K562 (cell line): ENCODE measurements at regions not wholly inside any gene's neighbourhood (a gene's known extent, or its start where the extent isn't known, plus 50 kb on each side); places are given as distances from the start of the nearest gene placed in this dataset.

ENCODE experiments used
- SMARCA4 ChIP-seq: fragments of 450-650 bp; IDR thresholded peaks from 2 replicates; pipeline ENCODE4 v1.6.1; 2016
- YY1 ChIP-seq, 3 experiments: IDR thresholded peaks; 2 replicates each; pipeline ENCODE4 v1.6.1; 2011; ENCODE audit warnings: low read length in 2 of 3, mild to moderate bottlenecking in 2 of 3, moderate library complexity in 2 of 3, borderline replicate concordance in 1 of 3, control low read depth in 1 of 3, low read depth in 1 of 3; ENCODE audit not compliant: insufficient read depth in 3 of 3, insufficient replicate concordance in 2 of 3, control insufficient read depth in 1 of 3, insufficient read length in 1 of 3; ENCODE audit errors: extremely low read depth in 1 of 3
- ZKSCAN1 ChIP-seq: fragments of 150-350 bp; IDR thresholded peaks from 2 replicates; pipeline ENCODE4 v1.6.1; 2016; ENCODE audit warnings: low read depth, low read length
- TF ChIP-seq, protein P1 (sequence below), 3 experiments: IDR thresholded peaks in 2 of 3; conservative IDR thresholded peaks in 1 of 3; 2 replicates each; pipeline ENCODE4 v1.5.1; 2011 to 2012; ENCODE audit warnings: low read length in 3 of 3, mild to moderate bottlenecking in 3 of 3, control low read depth in 2 of 3, improper control_type of control experiment in 1 of 3, inconsistent platforms in 1 of 3, low read depth in 1 of 3, mixed read lengths in 1 of 3, moderate library complexity in 1 of 3; ENCODE audit not compliant: insufficient read depth in 2 of 3
- TF ChIP-seq, protein P2 (sequence below): sonication (generic); formaldehyde crosslinking; IDR thresholded peaks from 2 replicates; pipeline ENCODE4 v1.8.0; 2023; ENCODE audit warnings: mild to moderate bottlenecking, missing genetic modification reagents
- TF ChIP-seq, protein P3 (sequence below): sonication (generic); formaldehyde crosslinking; IDR thresholded peaks from 2 replicates; pipeline ENCODE4 v1.8.0; 2022; ENCODE audit warnings: mild to moderate bottlenecking, missing genetic modification reagents, borderline replicate concordance
- TF ChIP-seq, protein P4 (sequence below): conservative IDR thresholded peaks from 2 replicates; pipeline ENCODE4 v1.6.1; 2011; ENCODE audit warnings: low read depth, mild to moderate bottlenecking, low read length; ENCODE audit not compliant: control insufficient read depth
- TF ChIP-seq, protein P5 (sequence below): fragments of 250-450 bp; sonication (Bioruptor Pico); IDR thresholded peaks from 2 replicates; pipeline ENCODE4 v1.8.0; 2022; ENCODE audit warnings: inconsistent platforms, mild to moderate bottlenecking, moderate library complexity, borderline replicate concordance

DNA sequence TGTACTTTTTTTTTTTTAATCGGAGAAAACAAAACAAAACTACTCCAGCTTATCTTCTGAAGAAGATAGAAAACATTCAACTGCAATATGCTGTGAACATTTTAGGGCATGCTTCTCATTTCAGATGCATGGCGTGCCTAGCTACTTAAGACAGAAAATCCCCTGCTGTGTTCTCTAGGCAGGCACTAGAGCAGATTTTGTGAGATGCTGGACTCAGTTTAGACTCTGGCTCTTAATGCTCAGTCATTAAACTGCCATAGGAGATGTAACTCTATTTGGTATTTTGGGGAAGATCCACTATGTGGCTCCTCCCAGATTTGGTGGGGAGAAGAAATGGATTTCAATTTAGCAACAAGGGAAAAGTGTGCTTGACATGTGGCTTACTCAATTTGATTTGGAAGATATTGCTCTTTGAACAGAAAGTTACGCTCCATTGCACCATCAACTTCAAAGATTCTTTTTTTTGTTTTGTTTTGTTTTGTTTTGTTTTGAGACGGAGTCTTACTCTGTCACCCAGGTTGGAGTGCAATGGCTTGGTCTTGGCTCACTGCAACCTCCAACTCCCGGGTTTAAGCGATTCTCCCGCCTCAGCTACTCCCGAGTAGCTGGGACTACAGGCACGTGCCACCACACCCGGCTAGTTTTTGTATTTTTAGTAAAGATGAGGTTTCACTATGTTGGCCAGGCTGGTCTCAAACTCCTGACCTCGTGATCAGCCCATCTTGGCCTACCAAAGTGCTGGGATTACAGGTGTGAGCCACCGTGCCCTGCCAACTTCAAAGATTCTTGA lies 62.0 kb upstream of the LEKR1 start:
- TF ChIP-seq, protein P1, sequence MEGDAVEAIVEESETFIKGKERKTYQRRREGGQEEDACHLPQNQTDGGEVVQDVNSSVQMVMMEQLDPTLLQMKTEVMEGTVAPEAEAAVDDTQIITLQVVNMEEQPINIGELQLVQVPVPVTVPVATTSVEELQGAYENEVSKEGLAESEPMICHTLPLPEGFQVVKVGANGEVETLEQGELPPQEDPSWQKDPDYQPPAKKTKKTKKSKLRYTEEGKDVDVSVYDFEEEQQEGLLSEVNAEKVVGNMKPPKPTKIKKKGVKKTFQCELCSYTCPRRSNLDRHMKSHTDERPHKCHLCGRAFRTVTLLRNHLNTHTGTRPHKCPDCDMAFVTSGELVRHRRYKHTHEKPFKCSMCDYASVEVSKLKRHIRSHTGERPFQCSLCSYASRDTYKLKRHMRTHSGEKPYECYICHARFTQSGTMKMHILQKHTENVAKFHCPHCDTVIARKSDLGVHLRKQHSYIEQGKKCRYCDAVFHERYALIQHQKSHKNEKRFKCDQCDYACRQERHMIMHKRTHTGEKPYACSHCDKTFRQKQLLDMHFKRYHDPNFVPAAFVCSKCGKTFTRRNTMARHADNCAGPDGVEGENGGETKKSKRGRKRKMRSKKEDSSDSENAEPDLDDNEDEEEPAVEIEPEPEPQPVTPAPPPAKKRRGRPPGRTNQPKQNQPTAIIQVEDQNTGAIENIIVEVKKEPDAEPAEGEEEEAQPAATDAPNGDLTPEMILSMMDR (IDR thresholded peaks at IDR 0.05 in 2 of 3, conservative IDR thresholded peaks at IDR 0.05 in 1 of 3; ENCODE audit: insufficient read depth in 2 of 3, low read depth in 1 of 3, low read length in 3 of 3) = no peak
- TF ChIP-seq, protein P2, sequence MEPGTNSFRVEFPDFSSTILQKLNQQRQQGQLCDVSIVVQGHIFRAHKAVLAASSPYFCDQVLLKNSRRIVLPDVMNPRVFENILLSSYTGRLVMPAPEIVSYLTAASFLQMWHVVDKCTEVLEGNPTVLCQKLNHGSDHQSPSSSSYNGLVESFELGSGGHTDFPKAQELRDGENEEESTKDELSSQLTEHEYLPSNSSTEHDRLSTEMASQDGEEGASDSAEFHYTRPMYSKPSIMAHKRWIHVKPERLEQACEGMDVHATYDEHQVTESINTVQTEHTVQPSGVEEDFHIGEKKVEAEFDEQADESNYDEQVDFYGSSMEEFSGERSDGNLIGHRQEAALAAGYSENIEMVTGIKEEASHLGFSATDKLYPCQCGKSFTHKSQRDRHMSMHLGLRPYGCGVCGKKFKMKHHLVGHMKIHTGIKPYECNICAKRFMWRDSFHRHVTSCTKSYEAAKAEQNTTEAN (CRISPR knock-in tag) = no peak
- no peak for TF ChIP-seq SMARCA4
- TF ChIP-seq, protein P3, sequence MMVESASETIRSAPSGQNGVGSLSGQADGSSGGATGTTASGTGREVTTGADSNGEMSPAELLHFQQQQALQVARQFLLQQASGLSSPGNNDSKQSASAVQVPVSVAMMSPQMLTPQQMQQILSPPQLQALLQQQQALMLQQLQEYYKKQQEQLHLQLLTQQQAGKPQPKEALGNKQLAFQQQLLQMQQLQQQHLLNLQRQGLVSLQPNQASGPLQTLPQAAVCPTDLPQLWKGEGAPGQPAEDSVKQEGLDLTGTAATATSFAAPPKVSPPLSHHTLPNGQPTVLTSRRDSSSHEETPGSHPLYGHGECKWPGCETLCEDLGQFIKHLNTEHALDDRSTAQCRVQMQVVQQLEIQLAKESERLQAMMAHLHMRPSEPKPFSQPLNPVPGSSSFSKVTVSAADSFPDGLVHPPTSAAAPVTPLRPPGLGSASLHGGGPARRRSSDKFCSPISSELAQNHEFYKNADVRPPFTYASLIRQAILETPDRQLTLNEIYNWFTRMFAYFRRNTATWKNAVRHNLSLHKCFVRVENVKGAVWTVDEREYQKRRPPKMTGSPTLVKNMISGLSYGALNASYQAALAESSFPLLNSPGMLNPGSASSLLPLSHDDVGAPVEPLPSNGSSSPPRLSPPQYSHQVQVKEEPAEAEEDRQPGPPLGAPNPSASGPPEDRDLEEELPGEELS (CRISPR knock-in tag) = no peak
- TF ChIP-seq, protein P4, sequence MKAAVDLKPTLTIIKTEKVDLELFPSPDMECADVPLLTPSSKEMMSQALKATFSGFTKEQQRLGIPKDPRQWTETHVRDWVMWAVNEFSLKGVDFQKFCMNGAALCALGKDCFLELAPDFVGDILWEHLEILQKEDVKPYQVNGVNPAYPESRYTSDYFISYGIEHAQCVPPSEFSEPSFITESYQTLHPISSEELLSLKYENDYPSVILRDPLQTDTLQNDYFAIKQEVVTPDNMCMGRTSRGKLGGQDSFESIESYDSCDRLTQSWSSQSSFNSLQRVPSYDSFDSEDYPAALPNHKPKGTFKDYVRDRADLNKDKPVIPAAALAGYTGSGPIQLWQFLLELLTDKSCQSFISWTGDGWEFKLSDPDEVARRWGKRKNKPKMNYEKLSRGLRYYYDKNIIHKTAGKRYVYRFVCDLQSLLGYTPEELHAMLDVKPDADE = no peak
- TF ChIP-seq, protein P5, sequence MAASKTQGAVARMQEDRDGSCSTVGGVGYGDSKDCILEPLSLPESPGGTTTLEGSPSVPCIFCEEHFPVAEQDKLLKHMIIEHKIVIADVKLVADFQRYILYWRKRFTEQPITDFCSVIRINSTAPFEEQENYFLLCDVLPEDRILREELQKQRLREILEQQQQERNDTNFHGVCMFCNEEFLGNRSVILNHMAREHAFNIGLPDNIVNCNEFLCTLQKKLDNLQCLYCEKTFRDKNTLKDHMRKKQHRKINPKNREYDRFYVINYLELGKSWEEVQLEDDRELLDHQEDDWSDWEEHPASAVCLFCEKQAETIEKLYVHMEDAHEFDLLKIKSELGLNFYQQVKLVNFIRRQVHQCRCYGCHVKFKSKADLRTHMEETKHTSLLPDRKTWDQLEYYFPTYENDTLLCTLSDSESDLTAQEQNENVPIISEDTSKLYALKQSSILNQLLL = no peak
- TF ChIP-seq ZKSCAN1 = no peak
- no peak for TF ChIP-seq YY1 (IDR thresholded peaks at IDR 0.05; ENCODE audit: borderline replicate concordance in 1 of 3, control insufficient read depth in 1 of 3, extremely low read depth in 1 of 3, insufficient read depth in 3 of 3, insufficient read length in 1 of 3, insufficient replicate concordance in 2 of 3, low read depth in 1 of 3, low read length in 2 of 3)
